Transverse colon (tissue), 4 donors: ENCODE measurements at regions not wholly inside any gene's neighbourhood (a gene's known extent, or its start where the extent isn't known, plus 50 kb on each side); places are given as distances from the start of the nearest gene placed in this dataset.

Experiments used
- DNase-seq: peaks from one replicate; pipeline ENCODE4 v3.0.0-alpha.2; 2019
- H3K27ac ChIP-seq, 4 donors: fragments of 200-600 bp; sonication (generic); 2 replicates each; pipeline ENCODE4 v1.5.1; 2016 to 2018; ENCODE audit warnings: inconsistent platforms in 4 of 4
- H3K27me3 ChIP-seq: fragments of 200-600 bp; sonication (generic); 2 replicates; pipeline ENCODE4 v1.5.1; 2017; ENCODE audit warnings: inconsistent platforms
- H3K36me3 ChIP-seq, 4 donors: fragments of 200-600 bp; sonication (generic); 2 replicates each; pipeline ENCODE4 v1.5.1; 2017 to 2019; ENCODE audit warnings: inconsistent platforms in 4 of 4
- H3K4me1 ChIP-seq, 4 donors: fragments of 200-600 bp; sonication (generic); 2 replicates each; pipeline ENCODE4 v1.5.1; 2017 to 2020; ENCODE audit warnings: inconsistent platforms in 4 of 4
- H3K4me3 ChIP-seq, 4 donors: fragments of 200-600 bp; sonication (generic); 1 replicate in 1 of 4; 2 replicates in 3 of 4; pipeline versions ENCODE4 v1.5.1 to v1.6.1; 2017 to 2019; ENCODE audit warnings: inconsistent platforms in 4 of 4
- H3K9me3 ChIP-seq, 2 donors: fragments of 200-600 bp; sonication (generic); 2 replicates each; pipeline ENCODE4 v1.5.1; 2017 to 2019; ENCODE audit warnings: inconsistent platforms in 2 of 2
- CTCF ChIP-seq, 5 experiments: fragments of 200-600 bp in 3 of 5; fragments of 450-650 bp in 2 of 5; sonication (generic) in 3 of 5; IDR thresholded peaks; 1 replicate in 2 of 5; 2 replicates in 3 of 5; pipeline ENCODE4 v1.5.1; 2016 to 2017; ENCODE audit warnings: antibody characterized with exemption in 5 of 5, inconsistent platforms in 3 of 5, mild to moderate bottlenecking in 2 of 5, moderate library complexity in 1 of 5
- EP300 ChIP-seq: sonication (generic); formaldehyde crosslinking; IDR thresholded peaks from one replicate; pipeline ENCODE4 v1.6.1; 2017; ENCODE audit warnings: antibody characterized with exemption, low read depth
- POLR2A ChIP-seq: fragments of 450-650 bp; IDR thresholded peaks from one replicate; pipeline ENCODE4 v1.6.1; 2016; ENCODE audit warnings: antibody characterized with exemption, mild to moderate bottlenecking, moderate library complexity
- POLR2AphosphoS5 ChIP-seq, 3 donors: sonication (generic); formaldehyde crosslinking; IDR thresholded peaks; one replicate each; pipeline ENCODE4 v1.6.1; 2016; ENCODE audit warnings: antibody characterized with exemption in 3 of 3
- WGBS, 2 donors: methylation state at CpG; one replicate each; pipeline ENCODE4 v1.1.5; 2018; ENCODE audit warnings: low coverage in 1 of 2; 5-methylcytosine and 5-hydroxymethylcytosine counted together
- in situ Hi-C, 4 donors: fragments of 200-750 bp; cut with MboI; loops; one replicate each; pipeline versions ENCODE4 v1.15.0 to v1.15.1; 2017; ENCODE audit warnings: low sequenced_read_pairs in 3 of 4, low pct_ligation_motif_present in 1 of 4, low pct_unique_long_range_greater_than_20kb in 1 of 4
- intact Hi-C: fragments of 100-400 bp; cut with DNase I; formaldehyde crosslinking; loops from one replicate; pipeline ENCODE4 v1.15.1; 2023; ENCODE audit warnings: low total_unique reads

- intact Hi-C loops: no loop called here
These were observed 400.7 kb downstream of the PLA2G4A start for GRCh38 chr1:187229496-187229895.

GRCh38 chr1:187234706-187235105 lies 406.0 kb downstream of the PLA2G4A start:
- H3K36me3 ChIP-seq: no peaks in the 10 kb centered on the region
- in situ Hi-C loops (no loop called here), intact Hi-C loops (no loop called here)
- H3K4me3 ChIP-seq: no peak overlapping the region
- no peaks in the 10 kb centered on the region for H3K4me1 ChIP-seq
- no peak for DNase-seq
- H3K27me3 ChIP-seq: no peaks in the 10 kb centered on the region
- WGBS, 2 donors: 40 to 64% methylated on average over 1 of the region's 1 CpG
- H3K27ac ChIP-seq: no peak overlapping the region
- H3K9me3 ChIP-seq: no peaks in the 10 kb centered on the region
- TF ChIP-seq EP300 (no peak), POLR2AphosphoS5 (IDR thresholded peaks at IDR 0.05) (no peak), CTCF (IDR thresholded peaks at IDR 0.05) (no peak), POLR2A (no peak)

More at GRCh38 chr1:187229496-187229895, 400.7 kb downstream of the PLA2G4A start:
- Histone ChIP-seq H3K27ac (no peak overlapping the region), H3K4me3 (no peak overlapping the region), H3K36me3 (no peaks in the 10 kb centered on the region), H3K4me1 (no peaks in the 10 kb centered on the region), H3K27me3 (no peaks in the 10 kb centered on the region), H3K9me3 (no peaks in the 10 kb centered on the region)
- in situ Hi-C loops: no loop called here
- no peak for DNase-seq
- TF ChIP-seq POLR2A (no peak), EP300 (no peak), POLR2AphosphoS5 (IDR thresholded peaks at IDR 0.05) (no peak), CTCF (IDR thresholded peaks at IDR 0.05) (no peak)

- WGBS, 2 donors: 25 to 52% methylated on average over 2 of the region's 2 CpGs
- no peaks in the 10 kb centered on the region for H3K36me3 ChIP-seq
- H3K4me1 ChIP-seq: no peaks in the 10 kb centered on the region
- no peaks in the 10 kb centered on the region for H3K27me3 ChIP-seq
- in situ Hi-C loops: no loop called here
- TF ChIP-seq CTCF (IDR thresholded peaks at IDR 0.05) (no peak), POLR2A (no peak), EP300 (no peak), POLR2AphosphoS5 (IDR thresholded peaks at IDR 0.05) (no peak)
- no peak overlapping the region for H3K27ac ChIP-seq
- no peaks in the 10 kb centered on the region for H3K9me3 ChIP-seq
- no peak for DNase-seq
- no peak overlapping the region for H3K4me3 ChIP-seq
- intact Hi-C loops: no loop called here
These were observed 407.4 kb downstream of the PLA2G4A start for GRCh38 chr1:187236199-187236598.

GRCh38 chr1:187236676-187237075 lies 407.9 kb downstream of the PLA2G4A start:
- Histone ChIP-seq H3K4me3 (no peak overlapping the region), H3K27me3 (no peaks in the 10 kb centered on the region), H3K9me3 (no peaks in the 10 kb centered on the region), H3K4me1 (no peaks in the 10 kb centered on the region), H3K27ac (no peak overlapping the region), H3K36me3 (no peaks in the 10 kb centered on the region)
- DNase-seq: no peak
- WGBS, 2 donors: 75 to 80% methylated on average over 2 of the region's 2 CpGs
- TF ChIP-seq POLR2A: no peak
- in situ Hi-C loops (no loop called here), intact Hi-C loops (no loop called here)

GRCh38 chr1:187237542-187237941 lies 408.8 kb downstream of the PLA2G4A start:
- in situ Hi-C loops: no loop called here
- Histone ChIP-seq H3K9me3 (no peaks in the 10 kb centered on the region), H3K36me3 (no peaks in the 10 kb centered on the region), H3K27ac (no peak overlapping the region), H3K27me3 (no peaks in the 10 kb centered on the region), H3K4me1 (no peaks in the 10 kb centered on the region), H3K4me3 (no peak overlapping the region)
- TF ChIP-seq EP300: no peak
- TF ChIP-seq POLR2AphosphoS5 (IDR thresholded peaks at IDR 0.05): no peak
- TF ChIP-seq CTCF (IDR thresholded peaks at IDR 0.05): no peak
- TF ChIP-seq POLR2A: no peak
- DNase-seq: no peak
- intact Hi-C loops: no loop called here
- WGBS, 2 donors: 83 to 86% methylated on average over 3 of the region's 3 CpGs
